ENCODE measurements at regions not wholly inside any gene's neighbourhood (a gene's known extent, or its start where the extent isn't known, plus 50 kb on each side); places are given as distances from the start of the nearest gene placed in this dataset.
"Not testable (repeated sequence)": the region's sequence is repeated elsewhere in the genome, so short reads cannot be mapped to it uniquely, and the experiment has no call there.

DNA sequence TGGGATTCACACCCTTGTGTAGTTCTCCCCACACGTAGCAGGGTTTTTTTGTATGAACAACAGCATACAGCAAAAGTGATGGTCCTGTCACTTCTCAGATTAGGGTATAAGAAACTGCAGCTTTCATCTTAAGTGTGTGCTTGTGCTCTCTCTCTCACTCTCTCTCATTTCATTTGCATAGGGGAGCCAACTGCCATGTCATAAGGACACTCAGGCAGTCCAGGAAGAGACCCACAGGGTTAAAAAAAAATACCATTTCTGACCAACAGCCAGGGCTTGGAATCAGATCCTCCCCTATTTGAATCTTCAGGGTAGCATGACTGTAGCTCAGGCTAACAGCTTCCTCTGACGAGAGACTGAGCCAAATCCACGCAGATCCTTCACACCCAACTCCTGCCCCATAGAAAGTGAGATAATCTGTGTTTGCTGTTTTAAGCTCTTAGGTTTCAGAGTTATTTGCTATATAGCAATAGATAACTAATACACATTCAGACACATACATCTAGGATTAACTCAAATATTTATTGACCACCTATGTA, 331.2 kb downstream of the PAPSS1 start:
- no peak for DNase-seq

DNA sequence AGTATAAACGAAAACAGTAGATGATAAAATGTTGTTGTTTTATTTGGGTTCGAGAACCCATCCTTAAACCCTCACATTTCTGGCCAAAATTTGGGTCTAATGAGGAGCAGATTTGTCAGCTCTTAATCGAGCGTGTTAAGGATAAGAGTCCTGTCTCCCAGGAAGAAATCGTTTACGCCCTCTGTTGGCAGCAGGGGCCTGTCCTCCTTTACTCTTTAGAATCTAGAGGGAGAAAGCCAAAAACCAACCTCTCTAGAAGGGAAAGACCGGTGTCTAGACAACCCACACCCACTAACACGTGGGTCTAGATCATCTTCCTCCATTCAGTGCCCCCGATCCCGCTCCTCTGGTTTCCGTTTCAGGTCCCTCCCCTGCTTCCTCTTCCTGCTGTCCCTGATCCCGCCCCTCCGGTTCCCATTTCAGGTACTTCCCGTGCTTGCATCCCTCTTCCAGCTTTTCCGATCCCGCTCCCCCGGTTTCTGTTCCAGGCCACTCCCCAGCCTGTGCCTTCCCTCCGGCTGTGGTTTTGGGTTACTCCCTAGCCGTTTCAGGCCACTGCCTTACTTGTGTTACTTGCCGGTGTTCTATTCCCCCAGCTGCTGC, 339.1 kb downstream of the PAPSS1 start:
- DNase-seq: no peak

DNA sequence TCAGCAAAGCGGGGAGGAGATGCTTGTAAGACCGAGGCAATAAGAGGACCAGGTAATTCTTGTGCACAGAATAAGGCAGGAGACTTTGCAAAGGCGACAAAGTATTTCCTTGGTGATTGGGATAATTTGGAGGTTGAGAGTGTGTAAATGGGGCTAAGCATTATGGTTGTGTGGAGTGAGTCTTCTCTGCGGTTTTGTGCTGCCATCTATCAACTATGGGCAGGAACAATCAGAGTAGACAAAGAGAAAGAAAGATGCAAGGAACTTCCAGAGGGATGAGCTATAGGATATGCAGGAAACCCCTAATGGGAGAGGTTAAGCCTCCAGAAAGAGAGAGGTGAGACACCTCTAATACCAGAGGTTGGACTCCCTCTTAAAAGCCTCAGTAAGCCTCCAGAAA, 339.8 kb downstream of the PAPSS1 start:
- DNase-seq: no peak

DNA sequence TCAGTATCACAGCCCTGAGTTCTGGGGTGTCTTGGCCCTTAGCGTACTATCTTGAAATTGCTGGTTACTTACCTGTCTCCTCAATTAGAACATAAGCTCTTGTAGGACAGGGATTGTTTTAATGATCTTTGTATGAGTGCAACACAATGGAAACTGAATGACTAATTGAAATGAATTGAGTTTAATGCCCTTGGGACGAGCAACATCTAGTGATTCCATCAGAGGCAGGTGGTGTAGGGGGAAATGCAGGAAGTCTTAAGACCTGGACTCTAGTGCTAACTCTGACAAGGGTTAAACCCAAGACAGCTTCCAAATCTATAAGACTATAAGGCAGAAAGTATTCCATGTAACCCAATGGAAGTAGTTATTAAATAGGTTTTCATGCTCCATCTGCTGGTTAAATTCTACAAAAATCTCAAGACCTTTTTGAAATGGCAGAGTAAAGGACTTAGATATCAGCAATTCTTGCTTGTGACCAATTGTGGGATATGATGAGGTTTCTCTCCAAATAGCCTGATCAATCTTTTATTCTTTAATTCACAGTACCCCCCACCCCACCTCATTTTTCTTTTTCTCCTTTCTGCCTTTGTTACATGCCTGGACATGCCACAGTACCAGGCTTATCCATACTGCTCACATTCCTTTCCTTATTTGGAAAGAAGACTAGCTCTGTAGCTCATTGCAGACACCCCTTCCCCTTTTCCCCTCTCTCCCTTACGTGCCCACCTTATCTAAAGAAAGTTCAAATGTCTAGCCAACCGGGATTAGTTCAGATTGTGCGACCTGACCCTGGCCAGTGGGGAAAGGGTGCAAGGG, 340.8 kb downstream of the PAPSS1 start:
- DNase-seq: no peak

DNA sequence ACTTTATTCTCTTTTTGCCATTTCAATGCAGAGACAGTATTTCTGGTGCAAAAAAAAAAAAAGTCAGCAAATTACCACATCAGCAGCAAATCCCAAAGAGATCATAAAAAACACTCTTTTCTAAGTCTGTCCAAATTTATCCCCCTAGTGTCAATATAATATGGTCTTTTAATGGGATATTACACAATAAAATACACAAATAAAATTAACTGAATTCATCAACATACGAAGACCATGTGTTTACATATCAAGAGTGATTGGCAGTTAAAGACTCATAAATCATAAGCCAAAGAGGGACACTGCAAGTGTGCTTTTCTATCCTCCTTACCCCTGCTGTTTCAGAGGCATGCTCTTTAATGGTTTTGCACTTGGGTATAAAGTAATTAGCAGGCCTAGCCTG, 340.2 kb upstream of the DKK2 start:
- no peak for DNase-seq

DNA sequence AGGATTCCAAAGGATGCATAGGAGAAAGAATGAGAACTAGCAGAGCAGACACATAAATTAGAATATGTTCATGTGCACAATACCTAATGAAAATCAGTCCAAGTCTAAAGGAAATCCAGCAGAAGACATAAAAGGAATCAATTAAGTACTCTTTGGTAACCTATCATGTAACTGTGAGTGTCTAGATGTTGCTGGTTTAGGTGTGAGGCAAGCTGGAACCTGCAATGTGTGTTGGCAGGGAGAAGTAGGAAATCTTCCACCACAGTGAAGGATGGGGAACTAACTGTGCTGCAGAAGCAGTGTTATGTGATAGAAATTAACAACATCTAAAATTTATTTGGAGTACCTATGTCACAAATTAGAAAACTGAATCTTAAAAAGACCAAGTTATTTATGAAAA, 330.8 kb upstream of the DKK2 start:
- DNase-seq: no peak

DNA sequence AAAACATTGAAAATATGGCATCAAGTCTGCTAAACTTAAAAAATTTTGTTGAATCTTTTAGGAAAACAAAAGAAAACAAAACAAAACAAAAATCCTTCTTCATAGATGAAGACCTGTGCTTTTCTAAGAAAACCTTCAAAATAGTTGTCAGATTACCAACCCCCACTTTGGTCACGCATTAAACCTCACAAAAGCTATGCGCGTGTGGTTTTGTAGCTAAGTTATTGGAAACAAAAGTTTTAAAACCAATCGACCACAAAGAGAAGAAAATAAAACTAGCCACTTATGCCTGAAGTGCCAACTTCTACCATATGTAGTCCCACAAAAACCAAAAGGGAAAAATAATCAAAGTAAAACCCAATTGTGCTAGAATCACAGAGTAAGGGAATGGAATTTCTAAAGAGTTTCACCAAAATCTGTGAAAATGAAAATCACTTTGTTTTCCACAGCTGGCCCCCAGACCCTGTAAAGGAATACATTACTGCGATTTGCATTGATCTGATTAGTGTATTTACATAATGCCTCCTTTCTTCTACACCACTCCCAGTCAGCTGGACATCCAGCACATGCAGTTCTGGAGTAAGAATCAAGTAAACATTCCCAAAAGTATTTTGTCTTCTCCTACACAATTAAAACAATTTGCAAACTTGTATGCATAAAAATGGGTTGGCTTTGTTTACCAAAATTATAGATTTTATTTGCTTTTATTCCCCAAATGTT, 330.1 kb upstream of the DKK2 start:
- no peak for DNase-seq

DNA sequence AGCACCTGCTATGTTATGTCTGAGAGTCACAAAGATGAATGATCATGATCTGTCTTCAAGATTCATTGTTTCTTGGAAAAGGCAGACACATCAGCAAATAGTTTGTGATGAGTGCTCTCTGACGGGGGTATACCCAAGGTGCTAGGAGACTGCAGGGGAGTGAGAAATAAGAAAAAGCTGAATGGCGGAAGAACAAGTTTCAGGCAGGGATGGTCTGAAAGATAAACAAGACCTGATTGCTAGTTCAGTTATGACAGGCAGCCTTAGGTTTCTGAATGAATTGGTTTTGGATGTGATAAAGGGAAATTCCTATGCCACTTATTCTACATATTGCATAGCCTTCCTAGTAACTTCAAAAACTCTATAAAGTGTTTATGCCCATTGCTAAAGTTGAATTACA, 327.0 kb upstream of the DKK2 start:
- DNase-seq: no peak

DNA sequence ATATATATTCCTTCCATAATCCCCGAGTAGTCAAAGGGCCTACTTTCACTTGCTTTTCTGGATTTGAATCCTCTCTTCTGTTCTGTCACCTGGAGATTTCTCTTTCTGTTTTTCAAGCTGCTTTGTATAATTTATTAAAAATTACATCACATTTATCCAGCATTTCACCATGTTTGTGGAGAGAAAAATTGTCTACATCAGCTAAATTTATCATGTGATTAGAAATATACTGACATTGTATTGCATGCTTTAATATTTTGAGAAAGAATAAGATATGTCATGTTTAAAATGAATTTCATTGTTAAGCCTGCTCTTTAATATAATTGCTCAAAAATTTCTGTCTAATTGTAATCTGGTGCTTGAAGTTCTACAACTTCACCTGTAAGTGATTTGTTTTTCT, 323.1 kb upstream of the DKK2 start:
- no peak for DNase-seq

DNA sequence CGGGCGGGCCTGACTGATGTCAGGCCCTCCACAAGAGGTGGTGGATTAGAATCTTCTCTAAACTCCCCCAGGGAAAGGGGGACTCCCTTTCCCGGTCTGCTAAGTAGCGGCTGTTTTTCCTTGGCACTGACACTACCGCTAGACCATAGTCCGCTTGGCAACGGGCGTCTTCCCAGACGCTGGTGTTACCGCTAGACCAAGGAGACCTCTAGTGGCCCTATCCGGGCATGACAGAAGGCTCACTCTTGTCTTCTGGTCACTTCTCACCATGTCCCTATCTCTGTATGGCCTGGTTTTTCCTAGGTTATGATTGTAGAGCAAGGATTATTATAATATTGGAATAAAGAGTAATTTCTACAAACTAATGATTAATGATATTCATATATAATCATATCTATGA, 318.2 kb upstream of the DKK2 start:
- not testable (repeated sequence) for DNase-seq

DNA sequence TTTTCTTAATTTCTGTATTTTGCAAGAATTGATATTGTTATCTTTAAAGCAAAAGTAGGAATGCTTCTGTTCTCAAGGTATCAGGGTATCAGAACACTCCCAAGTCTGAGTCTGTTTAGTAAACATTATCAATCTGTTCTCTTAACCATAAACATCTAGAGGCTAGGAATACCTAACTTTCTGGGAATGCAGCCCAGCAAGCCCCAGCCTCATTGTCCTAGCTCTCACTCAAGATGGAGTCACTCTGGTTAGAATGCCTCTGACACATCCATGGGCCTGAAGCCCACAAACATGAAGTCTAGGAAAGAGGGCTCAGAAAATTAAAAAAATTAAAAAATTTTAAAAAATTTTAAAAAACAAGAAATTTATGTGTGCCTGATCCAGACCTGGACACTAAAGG, 315.1 kb upstream of the DKK2 start:
- DNase-seq: no peak

DNA sequence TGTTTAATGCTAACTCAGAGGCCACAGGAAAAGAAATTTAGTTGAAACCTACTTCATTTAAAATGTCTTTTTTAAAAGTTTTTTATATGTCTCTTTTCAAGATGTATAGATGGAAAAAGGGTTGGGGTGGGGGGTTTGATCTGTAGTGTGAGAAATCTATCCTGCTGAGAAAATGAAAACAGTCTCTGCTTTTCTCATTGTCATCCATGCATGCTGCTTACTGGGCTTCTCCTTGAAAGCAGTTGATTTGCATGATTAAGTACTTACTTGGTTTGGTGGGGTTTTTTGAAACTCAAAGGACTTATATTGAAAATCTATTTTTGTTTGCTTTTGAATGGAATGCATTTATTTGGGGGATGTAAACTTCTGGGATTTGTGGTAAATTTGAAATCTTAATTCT, 313.6 kb upstream of the DKK2 start:
- DNase-seq: no peak

DNA sequence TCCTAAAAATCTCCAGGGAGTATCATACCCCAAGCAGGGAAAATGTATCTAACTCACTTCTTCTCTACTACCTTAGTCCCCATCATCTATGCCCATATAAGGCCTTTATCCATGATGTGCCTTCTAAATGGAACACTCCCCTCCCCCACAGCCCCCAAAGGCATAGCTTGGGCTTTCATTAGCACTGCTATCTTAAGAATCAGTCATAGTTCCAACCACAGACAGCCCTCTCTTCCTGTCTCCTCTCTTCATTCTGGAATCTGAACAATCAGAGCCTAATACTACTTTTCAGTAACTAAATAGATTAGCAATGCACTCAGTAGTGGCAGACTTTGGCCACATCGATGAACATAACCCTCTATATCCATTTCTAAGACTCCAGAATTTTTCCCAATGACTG, 313.2 kb upstream of the DKK2 start:
- DNase-seq: no peak

DNA sequence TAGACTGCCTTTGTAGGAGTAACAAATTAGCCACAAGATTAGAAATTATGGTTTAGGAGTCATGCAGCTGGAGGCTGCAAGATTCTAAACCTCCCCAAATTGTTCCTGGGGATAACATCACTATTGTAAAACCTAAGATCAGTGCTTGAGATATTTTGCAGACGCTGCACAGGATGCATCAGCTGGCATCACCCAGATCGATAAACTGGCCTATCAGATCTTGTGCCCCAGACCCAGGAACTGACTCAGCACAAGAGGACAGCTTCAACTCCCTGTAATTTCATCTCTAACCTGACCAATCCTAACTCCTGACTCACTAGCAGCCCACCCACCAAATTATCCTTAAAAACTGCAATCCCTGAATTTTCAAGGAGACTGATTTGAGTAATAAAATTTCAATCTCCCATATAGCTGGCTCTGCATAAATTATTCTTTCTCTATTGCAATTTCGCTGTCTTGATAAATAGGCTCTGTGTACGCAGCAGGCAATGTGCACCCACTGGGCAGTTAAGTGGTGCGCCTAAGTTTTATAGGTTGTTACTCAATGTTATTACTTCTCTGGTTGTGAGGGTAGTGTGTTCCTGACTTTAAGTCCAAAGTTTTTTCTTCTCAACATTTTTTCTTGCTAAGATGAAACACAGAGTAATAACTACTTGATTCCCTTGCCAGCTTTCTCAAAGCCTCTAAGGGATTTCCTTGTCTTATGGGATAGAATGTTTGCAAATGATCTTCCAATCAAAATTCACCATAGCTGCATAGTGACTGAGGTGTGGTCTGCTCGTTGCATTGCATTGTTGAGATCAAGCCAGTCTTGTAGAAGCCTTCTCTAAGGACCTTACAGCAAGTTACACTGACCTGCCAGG, 312.3 kb upstream of the DKK2 start:
- no peak for DNase-seq

DNA sequence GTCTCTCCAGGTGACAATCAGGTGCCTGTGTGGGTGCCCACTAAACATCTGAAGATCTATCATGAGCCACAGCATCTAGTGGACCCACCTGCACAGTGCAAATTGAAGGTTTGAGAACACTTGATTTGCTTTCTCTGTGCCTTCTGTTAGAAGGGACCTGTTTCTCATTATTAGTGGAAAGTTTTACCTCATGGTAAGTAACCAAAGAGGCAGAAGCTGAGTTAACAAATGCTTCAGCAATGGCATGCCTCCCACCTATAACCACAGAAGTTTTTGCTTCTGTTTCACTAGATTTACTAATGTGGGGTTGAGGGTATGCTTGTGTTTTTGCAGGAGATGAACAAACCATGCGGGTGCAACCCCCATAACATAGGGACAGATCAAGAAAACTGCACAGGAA, 297.4 kb upstream of the DKK2 start:
- no peak for DNase-seq

DNA sequence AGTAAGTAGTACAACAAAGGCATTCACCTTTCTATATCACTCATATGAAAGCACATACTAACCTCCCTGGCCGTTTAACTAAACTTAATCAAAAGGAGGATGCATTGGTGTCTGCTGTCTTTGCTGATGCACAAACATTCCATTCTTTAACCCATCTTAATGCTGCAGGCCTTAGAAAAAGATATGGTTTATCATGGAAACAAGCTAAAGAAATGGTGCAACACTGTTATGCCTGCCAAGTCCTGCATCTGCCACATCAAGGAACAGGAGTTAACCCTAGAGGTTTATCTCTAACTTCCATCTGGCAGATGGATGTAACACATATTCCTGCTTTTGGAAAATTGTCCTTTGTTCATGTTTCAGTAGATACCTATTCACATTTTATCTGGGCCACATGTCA, 296.5 kb upstream of the DKK2 start:
- DNase-seq: not testable (repeated sequence)

DNA sequence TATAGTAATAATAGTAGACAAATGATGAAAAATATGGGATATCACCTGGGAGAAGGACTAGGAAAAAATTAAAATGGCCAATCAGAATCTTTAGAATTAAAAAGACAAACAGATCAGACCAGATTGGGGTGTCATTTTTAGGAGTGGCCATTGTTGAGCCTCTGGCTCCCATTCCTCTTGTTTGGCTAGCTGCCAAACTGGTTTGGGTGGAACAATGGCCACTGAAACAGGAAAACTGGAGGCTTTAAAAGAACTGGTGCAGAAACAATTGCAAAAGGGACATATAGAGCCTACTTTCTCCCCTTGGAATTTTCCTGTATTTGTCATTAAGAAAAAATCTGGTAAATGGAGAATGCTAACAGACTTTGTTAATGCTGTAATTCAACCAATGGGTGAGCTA, 294.8 kb upstream of the DKK2 start:
- DNase-seq: no peak

DNA sequence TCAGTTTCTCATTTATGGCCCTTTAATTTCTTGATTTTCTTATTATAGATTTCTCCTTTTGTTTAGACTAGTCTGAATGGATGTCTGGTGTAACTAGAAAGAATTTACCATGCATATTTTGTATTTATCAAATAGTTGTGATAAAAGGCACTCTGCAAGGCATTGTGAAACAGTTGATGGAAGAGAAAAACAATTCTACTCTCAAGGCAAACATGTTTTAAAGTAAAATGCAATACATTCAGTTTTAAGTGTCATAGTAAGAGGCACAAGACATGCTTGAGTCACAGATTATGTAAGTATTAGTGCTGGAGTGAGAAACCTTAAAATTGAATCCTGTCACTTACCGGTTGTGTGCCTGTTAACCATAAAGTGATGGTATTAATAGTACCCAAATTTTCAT, 283.3 kb upstream of the DKK2 start:
- DNase-seq: no peak

DNA sequence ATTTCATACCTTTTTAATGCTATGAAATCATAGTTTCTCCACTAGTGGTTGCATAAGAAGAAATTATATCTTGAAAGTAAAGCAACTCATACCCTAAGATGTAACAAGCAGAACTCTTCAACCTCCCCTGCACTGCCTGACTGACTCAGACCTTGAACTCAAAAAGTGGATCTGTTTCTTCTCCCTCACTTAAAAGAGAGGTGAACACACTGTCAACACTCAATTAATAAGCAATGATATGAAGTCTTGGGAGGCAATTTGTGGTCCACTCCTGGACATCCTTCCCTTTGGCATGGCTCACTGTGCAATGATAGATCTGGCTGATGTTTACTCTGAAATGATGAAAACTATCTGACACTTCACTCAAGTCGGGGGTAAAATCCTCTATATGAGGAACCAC, 282.0 kb upstream of the DKK2 start:
- no peak for DNase-seq

DNA sequence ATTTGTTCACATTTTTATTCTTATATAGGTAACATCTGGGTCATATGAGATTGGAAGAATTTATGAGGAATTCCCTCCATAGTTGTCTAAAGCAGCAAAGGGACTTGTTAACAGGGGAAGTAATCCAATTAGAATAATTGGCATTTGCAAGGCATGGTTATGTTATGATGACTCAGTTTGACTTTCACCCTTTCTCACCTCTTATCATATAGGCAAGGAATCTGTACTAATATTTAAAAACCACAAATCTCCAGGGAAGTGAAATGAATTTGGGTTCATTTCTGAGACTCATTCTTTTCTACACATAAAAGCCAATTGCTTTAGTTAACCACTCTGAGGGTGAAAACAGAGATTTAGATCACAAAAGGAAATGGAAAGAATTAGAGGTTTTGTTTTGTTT, 281.5 kb upstream of the DKK2 start:
- no peak for DNase-seq

DNA sequence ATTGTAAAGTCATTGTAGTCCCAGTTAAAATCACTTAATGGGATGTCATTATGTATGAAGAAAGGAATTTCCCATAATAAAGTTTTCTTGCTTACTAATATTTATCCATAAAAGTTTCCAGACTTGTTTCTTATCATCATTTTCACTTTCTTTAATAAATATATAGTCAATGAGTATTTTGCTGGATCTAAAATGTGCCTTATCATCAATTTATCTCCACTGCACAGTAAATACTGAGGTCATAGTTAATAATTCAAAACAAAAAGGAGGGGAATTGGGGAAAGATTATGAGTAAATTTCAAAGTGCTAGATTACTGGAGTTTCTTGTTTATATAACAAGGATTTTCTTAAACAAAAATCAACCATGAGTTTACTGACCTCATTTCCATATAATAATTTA, 279.5 kb upstream of the DKK2 start:
- DNase-seq: no peak

DNA sequence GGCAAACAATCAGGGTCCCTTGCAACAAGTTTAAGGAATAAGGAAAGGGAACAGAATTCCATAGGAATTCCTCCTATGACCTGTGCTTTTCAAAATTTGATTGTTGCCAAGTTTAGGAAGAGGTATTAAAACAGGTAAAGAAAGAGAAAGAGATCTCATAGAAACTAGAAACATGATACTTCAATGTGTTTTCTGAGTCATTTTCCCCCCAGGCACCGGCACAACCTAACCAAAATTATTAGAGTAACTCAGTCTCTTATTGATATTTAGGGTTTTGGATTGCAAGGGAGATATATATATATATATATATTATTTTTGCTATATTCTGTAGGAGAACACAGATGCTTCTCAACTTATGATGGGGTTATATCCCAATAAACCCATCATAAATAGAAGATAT, 278.0 kb upstream of the DKK2 start:
- DNase-seq: no peak

DNA sequence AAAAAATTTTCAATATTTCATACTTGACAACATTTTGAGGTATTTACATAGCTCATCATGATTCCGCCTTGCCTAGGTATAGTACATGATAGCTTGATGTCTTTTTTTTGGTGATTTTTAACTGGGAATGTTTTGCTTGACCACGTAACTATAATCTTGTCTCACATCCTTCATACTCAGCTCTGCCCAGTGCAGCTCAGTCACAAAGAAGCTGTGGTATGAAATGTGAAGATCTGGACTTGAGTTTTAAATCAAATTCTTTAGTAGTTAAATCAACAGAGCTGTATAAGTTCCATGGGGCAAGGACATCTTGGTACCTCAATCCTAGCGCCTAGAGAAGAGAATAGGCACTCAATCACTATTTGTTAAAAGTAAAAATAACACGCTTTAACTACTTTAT, 276.3 kb upstream of the DKK2 start:
- no peak for DNase-seq
